ENCODE measurements at regions not wholly inside any gene's neighbourhood (a gene's known extent, or its start where the extent isn't known, plus 50 kb on each side); places are given as distances from the start of the nearest gene placed in this dataset.

DNA sequence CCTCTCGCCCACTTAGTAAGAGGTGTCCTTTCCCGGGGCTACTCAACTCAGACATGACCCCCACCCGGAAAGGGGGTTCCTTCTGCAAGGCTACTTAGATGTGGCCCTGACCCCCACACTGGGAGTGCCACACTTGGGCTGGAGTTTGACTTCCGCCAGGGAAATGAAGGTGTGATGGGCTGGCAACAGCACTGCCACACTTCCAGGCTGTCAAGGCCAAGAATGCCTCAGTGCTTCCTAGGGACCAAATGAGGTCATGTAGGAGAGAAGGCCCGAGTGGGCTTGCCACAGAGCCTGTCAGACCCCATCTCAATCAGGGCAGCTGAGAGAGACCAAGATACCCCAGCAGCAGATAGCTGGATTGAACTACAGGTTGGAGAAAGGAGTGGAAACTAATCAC, 55.5 kb downstream of the DRD1 start:
- TF ChIP-seq POLR2AphosphoS5 (IDR thresholded peaks at IDR 0.05; ENCODE audit: insufficient read depth in 1 of 2, low read depth in 1 of 2) (no peak), POLR2A (IDR thresholded peaks at IDR 0.05) (no peak)
- TF ChIP-seq, protein P1, sequence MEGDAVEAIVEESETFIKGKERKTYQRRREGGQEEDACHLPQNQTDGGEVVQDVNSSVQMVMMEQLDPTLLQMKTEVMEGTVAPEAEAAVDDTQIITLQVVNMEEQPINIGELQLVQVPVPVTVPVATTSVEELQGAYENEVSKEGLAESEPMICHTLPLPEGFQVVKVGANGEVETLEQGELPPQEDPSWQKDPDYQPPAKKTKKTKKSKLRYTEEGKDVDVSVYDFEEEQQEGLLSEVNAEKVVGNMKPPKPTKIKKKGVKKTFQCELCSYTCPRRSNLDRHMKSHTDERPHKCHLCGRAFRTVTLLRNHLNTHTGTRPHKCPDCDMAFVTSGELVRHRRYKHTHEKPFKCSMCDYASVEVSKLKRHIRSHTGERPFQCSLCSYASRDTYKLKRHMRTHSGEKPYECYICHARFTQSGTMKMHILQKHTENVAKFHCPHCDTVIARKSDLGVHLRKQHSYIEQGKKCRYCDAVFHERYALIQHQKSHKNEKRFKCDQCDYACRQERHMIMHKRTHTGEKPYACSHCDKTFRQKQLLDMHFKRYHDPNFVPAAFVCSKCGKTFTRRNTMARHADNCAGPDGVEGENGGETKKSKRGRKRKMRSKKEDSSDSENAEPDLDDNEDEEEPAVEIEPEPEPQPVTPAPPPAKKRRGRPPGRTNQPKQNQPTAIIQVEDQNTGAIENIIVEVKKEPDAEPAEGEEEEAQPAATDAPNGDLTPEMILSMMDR (IDR thresholded peaks at IDR 0.05), result no peak
